Breast epithelium (tissue), 3 donors: ENCODE measurements at regions not wholly inside any gene's neighbourhood (a gene's known extent, or its start where the extent isn't known, plus 50 kb on each side); places are given as distances from the start of the nearest gene placed in this dataset.

Experiments
- CTCF ChIP-seq, 3 donors: fragments of 450-650 bp; IDR thresholded peaks; one replicate each; pipeline ENCODE4 v1.5.1; 2016 to 2017; ENCODE audit warnings: antibody characterized with exemption in 3 of 3, mild to moderate bottlenecking in 3 of 3, moderate library complexity in 3 of 3
- POLR2A ChIP-seq: fragments of 450-650 bp; IDR thresholded peaks from one replicate; pipeline ENCODE4 v1.6.1; 2016; ENCODE audit warnings: antibody characterized with exemption, mild to moderate bottlenecking, moderate library complexity

GRCh38 chr3:159643406-159643805 lies 345.2 kb upstream of the IL12A start:
- no peak for TF ChIP-seq CTCF (IDR thresholded peaks at IDR 0.05)
- no peak for TF ChIP-seq POLR2A
